ENCODE measurements at regions not wholly inside any gene's neighbourhood (a gene's known extent, or its start where the extent isn't known, plus 50 kb on each side); places are given as distances from the start of the nearest gene placed in this dataset.

DNA sequence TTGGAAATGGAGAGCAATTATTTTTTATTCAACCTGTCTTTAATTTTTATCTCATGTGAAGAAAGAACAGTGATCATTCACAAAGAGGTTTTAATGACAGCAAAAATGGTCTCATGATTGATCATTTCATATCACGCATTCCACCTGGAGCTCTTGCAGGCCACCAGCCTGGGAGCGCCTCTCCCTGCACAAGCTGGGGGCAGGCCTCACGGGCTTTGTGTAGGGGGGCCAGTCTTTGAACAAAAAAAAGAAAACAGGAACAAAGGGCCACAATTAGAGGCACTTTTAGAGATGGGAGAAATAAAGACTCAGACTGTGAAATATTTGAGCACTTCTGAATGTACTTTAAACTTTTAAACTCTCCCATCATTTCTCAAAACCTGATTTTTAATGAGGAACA is 232.9 kb downstream of the CHD9NB start:
- DNase-seq (ENCODE audit: low read depth, low spot score): no peak
- POLR2A ChIA-PET: no interaction called here
- CTCF ChIA-PET: no interaction called here
- H3K4me3 ChIP-seq (ENCODE audit: low read depth, low read length): no peak overlapping the region
- no peak for TF ChIP-seq CTCF (IDR thresholded peaks at IDR 0.05; ENCODE audit: insufficient read depth, low read length, missing control alignments)

- ChIA-PET POLR2A (no interaction called here), CTCF (no interaction called here)
- no peak for DNase-seq (ENCODE audit: low read depth, low spot score)
- H3K4me3 ChIP-seq (ENCODE audit: low read depth, low read length): no peak overlapping the region
- TF ChIP-seq CTCF (IDR thresholded peaks at IDR 0.05; ENCODE audit: insufficient read depth, low read length, missing control alignments): no peak
Observed at GRCh38 chr16:52819405-52819804, 233.3 kb downstream of the CHD9NB start.

DNA sequence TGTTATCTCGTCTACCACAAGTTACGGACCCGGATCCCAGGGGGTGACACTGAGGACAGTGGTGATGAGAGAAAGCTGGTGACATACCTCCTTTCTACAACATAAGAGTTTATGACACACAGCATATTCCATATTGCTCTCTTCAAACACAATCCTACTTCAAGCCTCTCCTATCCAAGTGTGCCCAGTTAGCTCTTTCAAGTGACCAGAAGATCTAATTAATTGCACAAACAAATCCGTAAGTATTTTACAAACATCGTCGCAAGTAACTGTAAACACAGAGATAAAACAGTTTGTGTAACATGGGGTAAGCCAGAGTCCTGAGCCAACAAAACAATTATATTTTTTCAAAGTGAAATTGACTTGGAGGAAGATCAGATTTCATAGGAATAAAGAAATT is 235.0 kb downstream of the CHD9NB start:
- POLR2A ChIA-PET: no interaction called here
- CTCF ChIA-PET: no interaction called here
- TF ChIP-seq CTCF (IDR thresholded peaks at IDR 0.05; ENCODE audit: insufficient read depth, low read length, missing control alignments): no peak
- DNase-seq (ENCODE audit: low read depth, low spot score): no peak
- no peak overlapping the region for H3K4me3 ChIP-seq (ENCODE audit: low read depth, low read length)

- DNase-seq (ENCODE audit: low read depth, low spot score): no peak
- no peak for TF ChIP-seq CTCF (IDR thresholded peaks at IDR 0.05; ENCODE audit: insufficient read depth, low read length, missing control alignments)
- H3K4me3 ChIP-seq (ENCODE audit: low read depth, low read length): no peak overlapping the region
- CTCF ChIA-PET: no interaction called here
- POLR2A ChIA-PET: no interaction called here
Observed at GRCh38 chr16:52816993-52817392, 235.7 kb downstream of the CHD9NB start.

- no peak for DNase-seq (ENCODE audit: low read depth, low spot score)
- ChIA-PET CTCF (no interaction called here), POLR2A (no interaction called here)
- no peak for TF ChIP-seq CTCF (IDR thresholded peaks at IDR 0.05; ENCODE audit: insufficient read depth, low read length, missing control alignments)
- no peak overlapping the region for H3K4me3 ChIP-seq (ENCODE audit: low read depth, low read length)
Observed at GRCh38 chr16:52812678-52813556, 239.8 kb downstream of the CHD9NB start.

GRCh38 chr16:52805559-52806168 is 247.0 kb downstream of the CHD9NB start:
- DNase-seq (ENCODE audit: low read depth, low spot score): no peak
- CTCF ChIA-PET: no interaction called here
- no peak overlapping the region for H3K4me3 ChIP-seq (ENCODE audit: low read depth, low read length)
- POLR2A ChIA-PET: no interaction called here
- no peak for TF ChIP-seq CTCF (IDR thresholded peaks at IDR 0.05; ENCODE audit: insufficient read depth, low read length, missing control alignments)
